Parathyroid adenoma (tissue), 2 donors: ENCODE measurements at regions not wholly inside any gene's neighbourhood (a gene's known extent, or its start where the extent isn't known, plus 50 kb on each side); places are given as distances from the start of the nearest gene placed in this dataset.

Experiments
- H2AFZ ChIP-seq: fragments of 300-600 bp; sonication (generic); one replicate; pipeline ENCODE4 v1.7.0; 2017; ENCODE audit warnings: antibody characterized with exemption, mild to moderate bottlenecking
- H3K27ac ChIP-seq: fragments of 300-600 bp; sonication (generic); one replicate; pipeline ENCODE4 v1.7.0; 2017
- H3K27me3 ChIP-seq: fragments of 300-600 bp; sonication (generic); one replicate; pipeline ENCODE4 v1.7.0; 2017; ENCODE audit warnings: low read length; ENCODE audit not compliant: control insufficient read depth, insufficient read depth
- H3K36me3 ChIP-seq: fragments of 300-600 bp; sonication (generic); one replicate; pipeline ENCODE4 v1.7.0; 2017; ENCODE audit warnings: low read length; ENCODE audit not compliant: control insufficient read depth, insufficient read depth
- H3K4me1 ChIP-seq: fragments of 300-600 bp; sonication (generic); one replicate; pipeline ENCODE4 v1.7.0; 2017; ENCODE audit warnings: control low read depth
- H3K4me2 ChIP-seq: fragments of 300-600 bp; sonication (generic); one replicate; pipeline ENCODE4 v1.7.0; 2017; ENCODE audit warnings: low read length
- H3K4me3 ChIP-seq: fragments of 300-600 bp; sonication (generic); one replicate; pipeline ENCODE4 v1.7.0; 2017; ENCODE audit warnings: low read depth, low read length
- H3K79me2 ChIP-seq: fragments of 300-600 bp; sonication (generic); one replicate; pipeline ENCODE4 v1.7.0; 2017; ENCODE audit warnings: control low read depth
- H3K9ac ChIP-seq: fragments of 300-600 bp; sonication (generic); one replicate; pipeline ENCODE4 v1.7.0; 2017; ENCODE audit warnings: mild to moderate bottlenecking
- H3K9me3 ChIP-seq: fragments of 300-600 bp; sonication (generic); one replicate; pipeline ENCODE4 v1.7.0; 2017; ENCODE audit warnings: low read length; ENCODE audit not compliant: control insufficient read depth
- TF ChIP-seq, protein P1 (sequence below): fragments of 300-600 bp; sonication (generic); IDR thresholded peaks from one replicate; pipeline ENCODE4 v1.7.0; 2017; ENCODE audit warnings: antibody characterized with exemption, mild to moderate bottlenecking
- donor health status: primary hyperparathyroidism.

DNA sequence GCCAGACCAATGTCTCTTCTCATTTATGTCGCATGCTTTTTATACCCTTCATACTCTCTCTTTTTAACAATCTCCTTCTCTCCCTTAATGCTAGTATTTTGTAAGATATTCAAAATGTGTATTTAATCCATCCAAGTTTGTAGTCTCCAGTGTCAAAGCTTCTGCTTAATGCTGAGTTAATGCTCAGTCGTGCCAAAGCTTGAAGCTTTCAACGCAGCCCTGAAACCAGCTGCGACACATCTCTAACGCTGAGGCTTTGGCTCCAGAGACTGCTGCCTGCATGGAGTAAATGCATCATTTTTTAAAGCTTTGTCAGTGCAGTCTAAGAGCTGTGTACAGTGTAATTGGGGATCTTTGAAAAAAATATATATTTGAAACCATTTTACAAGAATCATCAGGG lies 2108.8 kb upstream of the PIK3C3 start:
- Histone ChIP-seq H3K27ac (no peak overlapping the region), H3K4me1 (no peaks in the 10 kb centered on the region), H3K4me3 (no peak overlapping the region), H3K36me3 (no peaks in the 10 kb centered on the region), H3K9ac (no peak overlapping the region), H2AFZ (no peak overlapping the region), H3K79me2 (no peaks in the 10 kb centered on the region), H3K9me3 (no peaks in the 10 kb centered on the region), H3K27me3 (no peaks in the 10 kb centered on the region), H3K4me2 (no peak overlapping the region)
- TF ChIP-seq, protein P1, sequence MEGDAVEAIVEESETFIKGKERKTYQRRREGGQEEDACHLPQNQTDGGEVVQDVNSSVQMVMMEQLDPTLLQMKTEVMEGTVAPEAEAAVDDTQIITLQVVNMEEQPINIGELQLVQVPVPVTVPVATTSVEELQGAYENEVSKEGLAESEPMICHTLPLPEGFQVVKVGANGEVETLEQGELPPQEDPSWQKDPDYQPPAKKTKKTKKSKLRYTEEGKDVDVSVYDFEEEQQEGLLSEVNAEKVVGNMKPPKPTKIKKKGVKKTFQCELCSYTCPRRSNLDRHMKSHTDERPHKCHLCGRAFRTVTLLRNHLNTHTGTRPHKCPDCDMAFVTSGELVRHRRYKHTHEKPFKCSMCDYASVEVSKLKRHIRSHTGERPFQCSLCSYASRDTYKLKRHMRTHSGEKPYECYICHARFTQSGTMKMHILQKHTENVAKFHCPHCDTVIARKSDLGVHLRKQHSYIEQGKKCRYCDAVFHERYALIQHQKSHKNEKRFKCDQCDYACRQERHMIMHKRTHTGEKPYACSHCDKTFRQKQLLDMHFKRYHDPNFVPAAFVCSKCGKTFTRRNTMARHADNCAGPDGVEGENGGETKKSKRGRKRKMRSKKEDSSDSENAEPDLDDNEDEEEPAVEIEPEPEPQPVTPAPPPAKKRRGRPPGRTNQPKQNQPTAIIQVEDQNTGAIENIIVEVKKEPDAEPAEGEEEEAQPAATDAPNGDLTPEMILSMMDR: no peak

- Histone ChIP-seq H3K9me3 (no peaks in the 10 kb centered on the region), H2AFZ (no peak overlapping the region), H3K36me3 (no peaks in the 10 kb centered on the region), H3K27me3 (no peaks in the 10 kb centered on the region), H3K27ac (no peak overlapping the region), H3K4me2 (no peak overlapping the region), H3K4me1 (no peaks in the 10 kb centered on the region), H3K9ac (no peak overlapping the region), H3K79me2 (no peaks in the 10 kb centered on the region), H3K4me3 (no peak overlapping the region)
- TF ChIP-seq, protein P1: no peak
Measured at GRCh38 chr18:39845631-39846030, 2109.4 kb upstream of the PIK3C3 start.

- TF ChIP-seq, protein P1: no peak
- no peak overlapping the region for H3K27ac ChIP-seq
- no peaks in the 10 kb centered on the region for H3K79me2 ChIP-seq
- no peaks in the 10 kb centered on the region for H3K9me3 ChIP-seq
- no peak overlapping the region for H3K4me3 ChIP-seq
- no peak overlapping the region for H2AFZ ChIP-seq
- H3K27me3 ChIP-seq: no peaks in the 10 kb centered on the region
- H3K4me1 ChIP-seq: no peaks in the 10 kb centered on the region
- no peak overlapping the region for H3K9ac ChIP-seq
- H3K36me3 ChIP-seq: no peaks in the 10 kb centered on the region
- no peak overlapping the region for H3K4me2 ChIP-seq
Measured at GRCh38 chr18:39845106-39845505, 2109.9 kb upstream of the PIK3C3 start.

GRCh38 chr18:39843546-39843945 lies 2111.5 kb upstream of the PIK3C3 start:
- Histone ChIP-seq H3K4me3 (no peak overlapping the region), H3K79me2 (no peaks in the 10 kb centered on the region), H2AFZ (no peak overlapping the region), H3K4me1 (no peaks in the 10 kb centered on the region), H3K4me2 (no peak overlapping the region), H3K27ac (no peak overlapping the region), H3K9me3 (no peaks in the 10 kb centered on the region), H3K27me3 (no peaks in the 10 kb centered on the region), H3K36me3 (no peaks in the 10 kb centered on the region), H3K9ac (no peak overlapping the region)
- TF ChIP-seq, protein P1: no peak

DNA sequence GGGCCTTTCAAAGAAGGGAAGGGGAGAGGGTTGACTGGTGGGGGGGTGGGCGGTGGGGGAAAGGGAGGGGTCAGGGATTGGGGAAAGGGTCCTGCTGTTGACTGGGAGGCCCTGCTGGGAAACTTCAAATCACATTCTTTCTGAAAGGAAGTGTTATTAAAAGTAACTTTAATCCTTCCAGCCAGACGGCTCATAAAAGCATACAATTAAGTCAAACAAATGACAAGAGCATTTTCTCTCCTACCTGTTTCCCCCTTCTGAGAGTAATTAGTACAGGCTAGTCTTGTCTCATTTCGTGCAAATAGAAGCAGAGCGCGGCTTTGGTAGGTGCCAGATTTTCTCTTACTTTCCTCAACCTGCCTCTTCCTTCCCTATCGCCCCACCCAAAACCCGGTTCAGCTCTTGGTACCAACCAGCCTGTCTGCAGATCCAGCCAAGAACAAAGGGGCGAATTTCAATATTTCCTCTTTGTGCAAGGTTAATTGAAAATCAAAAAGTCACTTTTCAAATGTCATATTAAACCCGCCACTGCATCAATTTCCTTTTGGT lies 2112.6 kb upstream of the PIK3C3 start:
- Histone ChIP-seq H3K27me3 (no peaks in the 10 kb centered on the region), H3K9me3 (no peaks in the 10 kb centered on the region), H3K4me2 (no peak overlapping the region), H2AFZ (no peak overlapping the region), H3K4me3 (no peak overlapping the region), H3K79me2 (no peaks in the 10 kb centered on the region), H3K9ac (no peak overlapping the region), H3K36me3 (no peaks in the 10 kb centered on the region), H3K27ac (no peak overlapping the region), H3K4me1 (no peaks in the 10 kb centered on the region)
- TF ChIP-seq, protein P1: no peak
